ENCODE measurements at regions not wholly inside any gene's neighbourhood (a gene's known extent, or its start where the extent isn't known, plus 50 kb on each side); places are given as distances from the start of the nearest gene placed in this dataset.

DNA sequence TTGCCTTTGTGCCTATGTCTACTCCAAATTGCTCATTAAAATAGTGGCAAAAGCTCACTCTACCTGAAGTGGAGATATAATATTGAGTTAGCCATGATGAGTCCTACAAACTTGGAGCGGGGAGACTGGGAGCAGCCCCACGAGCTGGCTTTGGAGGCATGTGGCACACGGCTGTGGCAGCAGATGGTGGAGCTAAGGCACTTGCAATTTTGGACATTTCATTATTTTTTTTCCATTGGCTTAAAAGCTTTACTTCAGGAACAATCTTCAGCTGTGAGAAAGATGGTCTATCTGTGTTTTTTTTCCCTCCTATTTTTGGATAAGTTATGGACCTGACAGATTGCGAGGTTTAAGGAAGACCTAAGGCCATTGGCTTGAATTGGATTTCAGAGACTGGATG, 578.3 kb downstream of the CMPK2 start:
- Histone ChIP-seq H3K9me3 (ENCODE audit: insufficient read depth, low read depth, low read length) (peaks cover 3% of the 10 kb centered on the region; the same call in 1 of the 2 replicates), H3K36me3 (ENCODE audit: insufficient read depth, low read length) (no peaks in the 10 kb centered on the region), H3K4me1 (ENCODE audit: insufficient read depth, low read length, poor library complexity, severe bottlenecking) (no peaks in the 10 kb centered on the region), H3F3A (ENCODE audit: low read depth) (no peaks in the 10 kb centered on the region), H3K9me2 (replicated peaks; ENCODE audit: low read depth, low read length) (no peaks in the 10 kb centered on the region), H3K27me3 (ENCODE audit: insufficient read depth, low read length, poor library complexity, severe bottlenecking) (no peaks in the 10 kb centered on the region), H4K20me1 (ENCODE audit: insufficient read depth, low read length, poor library complexity, severe bottlenecking) (no peaks in the 10 kb centered on the region), H3K9ac (ENCODE audit: low read depth, low read length, poor library complexity, severe bottlenecking) (no peak overlapping the region), H3K79me2 (ENCODE audit: insufficient read depth, low read length) (no peaks in the 10 kb centered on the region), H3K4me3 (ENCODE audit: low read length, poor library complexity, severe bottlenecking) (no peak overlapping the region), H2AFZ (ENCODE audit: low read length) (no peak overlapping the region), H3K4me2 (ENCODE audit: low read depth, low read length, poor library complexity, severe bottlenecking) (no peak overlapping the region)
- TF ChIP-seq EZH2phosphoT487 (IDR thresholded peaks at IDR 0.05; ENCODE audit: borderline replicate concordance) = no peak
- TF ChIP-seq CTCF (conservative IDR thresholded peaks at IDR 0.05; ENCODE audit: low read length) = no peak

DNA sequence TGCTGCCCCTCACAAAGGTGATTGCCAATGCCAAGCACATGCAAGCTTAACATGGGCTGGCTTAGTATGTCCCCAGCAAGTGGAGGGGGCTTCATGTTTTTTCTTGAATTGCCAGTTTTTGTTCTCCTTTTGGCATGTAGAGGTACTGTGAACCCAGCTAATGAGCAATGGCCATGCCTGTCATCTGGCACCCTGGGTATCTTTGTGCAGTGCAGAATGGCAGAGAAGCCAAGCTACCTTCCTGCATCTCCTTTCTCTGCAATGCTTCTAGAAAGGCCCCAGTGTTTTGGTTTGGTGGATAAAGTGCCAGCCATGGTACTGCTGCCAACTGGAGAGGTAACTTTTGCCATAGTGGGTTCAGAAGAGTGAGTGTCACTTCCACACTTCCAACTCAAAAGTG, 576.9 kb downstream of the CMPK2 start:
- TF ChIP-seq EZH2phosphoT487 (IDR thresholded peaks at IDR 0.05; ENCODE audit: borderline replicate concordance) (no peak), CTCF (conservative IDR thresholded peaks at IDR 0.05; ENCODE audit: low read length) (no peak)
- no peak overlapping the region for H2AFZ ChIP-seq (ENCODE audit: low read length)

DNA sequence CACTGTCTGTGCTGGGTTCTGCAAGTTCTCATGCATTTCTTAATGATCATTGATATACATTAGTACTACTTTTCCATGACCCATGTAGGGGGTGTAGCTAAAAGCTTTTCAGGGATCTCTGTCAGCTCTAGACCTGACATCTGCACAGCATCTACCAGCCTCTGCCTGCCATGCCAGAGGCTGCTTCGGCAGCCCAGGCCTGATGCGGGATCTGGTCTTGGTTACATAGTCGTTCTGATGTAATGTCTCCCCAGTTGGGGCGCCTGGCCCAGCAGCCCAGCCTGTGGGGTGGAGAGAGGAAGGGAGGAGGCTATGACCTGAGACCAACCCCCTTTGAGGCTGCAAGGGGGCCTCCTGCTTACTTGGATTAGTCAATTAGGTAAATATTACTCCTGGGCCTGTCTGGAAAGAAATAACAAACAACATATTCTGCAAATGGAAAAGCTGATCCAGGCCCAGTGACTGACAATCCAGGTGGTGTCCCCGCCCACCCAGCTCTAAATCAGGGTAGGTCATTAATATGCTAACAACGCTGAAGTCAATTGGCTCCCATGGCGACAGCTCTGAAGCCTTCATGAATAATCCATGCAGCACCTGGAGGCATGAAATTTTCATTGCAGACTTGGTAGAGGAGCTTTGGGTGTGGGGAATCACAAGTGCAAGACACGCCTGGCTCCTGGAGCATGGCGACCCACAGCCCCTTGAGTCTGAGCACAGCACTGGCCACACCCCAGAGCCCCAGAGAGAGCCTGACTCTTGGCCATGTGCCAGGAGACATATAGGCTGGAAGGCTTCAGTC, 575.3 kb downstream of the CMPK2 start:
- TF ChIP-seq EZH2phosphoT487 (IDR thresholded peaks at IDR 0.05; ENCODE audit: borderline replicate concordance) (no peak), CTCF (conservative IDR thresholded peaks at IDR 0.05; ENCODE audit: low read length) (no peak)
- Histone ChIP-seq H3K4me3 (ENCODE audit: low read length, poor library complexity, severe bottlenecking) (no peak overlapping the region), H4K20me1 (ENCODE audit: insufficient read depth, low read length, poor library complexity, severe bottlenecking) (no peaks in the 10 kb centered on the region), H3K79me2 (ENCODE audit: insufficient read depth, low read length) (no peaks in the 10 kb centered on the region), H3K36me3 (ENCODE audit: insufficient read depth, low read length) (no peaks in the 10 kb centered on the region), H3K27me3 (ENCODE audit: insufficient read depth, low read length, poor library complexity, severe bottlenecking) (no peaks in the 10 kb centered on the region), H3F3A (ENCODE audit: low read depth) (no peaks in the 10 kb centered on the region), H3K9me3 (ENCODE audit: insufficient read depth, low read depth, low read length) (peaks cover 3% of the 10 kb centered on the region; the same call in 1 of the 2 replicates), H3K4me1 (ENCODE audit: insufficient read depth, low read length, poor library complexity, severe bottlenecking) (no peaks in the 10 kb centered on the region), H2AFZ (ENCODE audit: low read length) (no peak overlapping the region), H3K4me2 (ENCODE audit: low read depth, low read length, poor library complexity, severe bottlenecking) (no peak overlapping the region), H3K9me2 (replicated peaks; ENCODE audit: low read depth, low read length) (no peaks in the 10 kb centered on the region), H3K9ac (ENCODE audit: low read depth, low read length, poor library complexity, severe bottlenecking) (no peak overlapping the region)

More for the DNA sequence above, 576.9 kb downstream of the CMPK2 start:
- Histone ChIP-seq H3K27me3 (ENCODE audit: insufficient read depth, low read length, poor library complexity, severe bottlenecking) (no peaks in the 10 kb centered on the region), H3K4me1 (ENCODE audit: insufficient read depth, low read length, poor library complexity, severe bottlenecking) (no peaks in the 10 kb centered on the region), H3K79me2 (ENCODE audit: insufficient read depth, low read length) (no peaks in the 10 kb centered on the region), H3K9me3 (ENCODE audit: insufficient read depth, low read depth, low read length) (peaks cover 3% of the 10 kb centered on the region; the same call in 1 of the 2 replicates), H3K9me2 (replicated peaks; ENCODE audit: low read depth, low read length) (no peaks in the 10 kb centered on the region), H3K36me3 (ENCODE audit: insufficient read depth, low read length) (no peaks in the 10 kb centered on the region), H3K4me3 (ENCODE audit: low read length, poor library complexity, severe bottlenecking) (no peak overlapping the region), H4K20me1 (ENCODE audit: insufficient read depth, low read length, poor library complexity, severe bottlenecking) (no peaks in the 10 kb centered on the region), H3K9ac (ENCODE audit: low read depth, low read length, poor library complexity, severe bottlenecking) (no peak overlapping the region), H3K4me2 (ENCODE audit: low read depth, low read length, poor library complexity, severe bottlenecking) (no peak overlapping the region), H3F3A (ENCODE audit: low read depth) (no peaks in the 10 kb centered on the region)

All from Loucy (cell line).